Mammary epithelial cell (primary cell): ENCODE measurements at regions not wholly inside any gene's neighbourhood (a gene's known extent, or its start where the extent isn't known, plus 50 kb on each side); places are given as distances from the start of the nearest gene placed in this dataset.

Experiments used
- EZH2 ChIP-seq: IDR thresholded peaks from 2 replicates; pipeline ENCODE4 v1.6.1; 2012; ENCODE audit warnings: low read length, inconsistent platforms, borderline replicate concordance
- TF ChIP-seq, protein P1 (sequence below), 2 donors: IDR thresholded peaks in 1 of 2; conservative IDR thresholded peaks in 1 of 2; 2 replicates each; pipeline ENCODE4 v1.5.1; 2011 to 2012; ENCODE audit warnings: inconsistent platforms in 2 of 2, low read length in 2 of 2, mild to moderate bottlenecking in 2 of 2, control low read depth in 1 of 2, low read depth in 1 of 2; ENCODE audit not compliant: insufficient read depth in 1 of 2; ENCODE audit errors: extremely low read depth in 1 of 2

DNA sequence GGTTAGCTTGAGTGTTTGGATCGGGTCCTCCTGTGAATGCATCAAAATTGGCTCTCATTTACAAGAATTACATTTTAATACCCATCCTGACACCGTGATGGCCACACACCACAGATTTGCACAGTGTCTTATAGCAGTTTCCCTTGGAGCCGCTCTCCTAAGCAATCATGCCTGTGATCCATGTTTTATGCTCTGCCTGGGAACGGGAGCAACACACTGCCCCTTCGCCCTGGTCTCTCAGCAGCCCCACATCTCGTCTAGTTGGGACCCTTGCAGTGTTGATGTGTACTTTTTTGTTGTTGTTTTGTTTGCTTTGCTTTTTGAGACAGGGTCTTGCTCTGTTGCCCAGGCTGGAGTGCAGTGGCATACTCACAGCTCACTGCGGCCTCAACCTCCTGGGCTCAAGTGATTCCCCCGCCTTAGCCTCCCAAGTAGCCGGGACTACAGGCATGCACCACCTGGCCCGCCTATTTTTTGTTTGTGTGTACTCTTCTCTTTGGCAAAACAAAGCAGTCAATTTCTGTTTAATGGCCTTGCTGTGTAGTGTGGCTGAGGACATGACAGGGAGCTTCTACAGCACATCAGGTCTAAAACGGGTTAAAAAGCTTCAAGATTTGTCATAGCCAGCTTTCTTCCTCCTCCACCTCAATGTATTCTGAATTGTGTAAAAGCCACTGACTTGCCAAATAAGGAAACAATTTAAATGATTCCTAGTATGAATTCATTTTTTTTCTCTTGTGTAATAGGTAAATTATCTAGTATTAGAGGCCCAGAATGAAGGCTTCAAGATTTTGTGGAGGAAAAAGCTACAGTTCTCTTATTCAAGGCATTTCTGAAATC, 101.6 kb upstream of the TBCA start:
- TF ChIP-seq, protein P1, sequence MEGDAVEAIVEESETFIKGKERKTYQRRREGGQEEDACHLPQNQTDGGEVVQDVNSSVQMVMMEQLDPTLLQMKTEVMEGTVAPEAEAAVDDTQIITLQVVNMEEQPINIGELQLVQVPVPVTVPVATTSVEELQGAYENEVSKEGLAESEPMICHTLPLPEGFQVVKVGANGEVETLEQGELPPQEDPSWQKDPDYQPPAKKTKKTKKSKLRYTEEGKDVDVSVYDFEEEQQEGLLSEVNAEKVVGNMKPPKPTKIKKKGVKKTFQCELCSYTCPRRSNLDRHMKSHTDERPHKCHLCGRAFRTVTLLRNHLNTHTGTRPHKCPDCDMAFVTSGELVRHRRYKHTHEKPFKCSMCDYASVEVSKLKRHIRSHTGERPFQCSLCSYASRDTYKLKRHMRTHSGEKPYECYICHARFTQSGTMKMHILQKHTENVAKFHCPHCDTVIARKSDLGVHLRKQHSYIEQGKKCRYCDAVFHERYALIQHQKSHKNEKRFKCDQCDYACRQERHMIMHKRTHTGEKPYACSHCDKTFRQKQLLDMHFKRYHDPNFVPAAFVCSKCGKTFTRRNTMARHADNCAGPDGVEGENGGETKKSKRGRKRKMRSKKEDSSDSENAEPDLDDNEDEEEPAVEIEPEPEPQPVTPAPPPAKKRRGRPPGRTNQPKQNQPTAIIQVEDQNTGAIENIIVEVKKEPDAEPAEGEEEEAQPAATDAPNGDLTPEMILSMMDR (conservative IDR thresholded peaks at IDR 0.05 in 1 of 2, IDR thresholded peaks at IDR 0.05 in 1 of 2; ENCODE audit: extremely low read depth in 1 of 2, insufficient read depth in 1 of 2, low read depth in 1 of 2, low read length in 2 of 2), result no peak
- no peak for TF ChIP-seq EZH2
